ENCODE measurements at regions not wholly inside any gene's neighbourhood (a gene's known extent, or its start where the extent isn't known, plus 50 kb on each side); places are given as distances from the start of the nearest gene placed in this dataset.
"Not testable (repeated sequence)": the region's sequence is repeated elsewhere in the genome, so short reads cannot be mapped to it uniquely, and the experiment has no call there.

DNA sequence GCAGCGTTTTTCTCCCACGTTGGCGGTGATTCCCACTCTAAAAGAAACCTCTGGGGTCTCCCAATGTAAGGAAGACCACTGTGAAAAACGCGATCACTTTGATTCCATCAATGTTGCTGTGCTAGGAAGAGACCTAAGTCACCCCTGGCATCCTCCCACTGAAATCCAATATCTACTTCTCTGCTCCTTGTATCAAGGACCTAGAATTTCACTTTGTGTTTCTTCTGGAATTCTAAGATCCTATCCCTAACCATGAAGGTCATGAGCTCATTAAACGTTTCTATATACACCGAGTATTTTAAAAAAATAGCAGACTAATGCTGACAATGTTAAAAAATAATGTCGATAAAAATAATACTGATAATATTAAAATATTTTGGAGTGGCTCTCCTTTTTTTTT is 118.8 kb upstream of the MYO10 start:
- Histone ChIP-seq H3K9me3 (ENCODE audit: control insufficient read depth, insufficient read depth, low read length) (no peaks in the 10 kb centered on the region), H3K27me3 (ENCODE audit: control insufficient read depth, insufficient read depth, low read length) (no peaks in the 10 kb centered on the region), H3K27ac (ENCODE audit: low read depth, low read length) (no peak overlapping the region), H3K4me3 (ENCODE audit: low read depth, low read length) (no peak overlapping the region)
- POLR2A ChIA-PET, result interaction anchor here (0.6 kb wide), 1 partner anchor 63 kb away, joined by 6 read pairs; no protein-coding TSS in a partner anchor
- no peak for TF ChIP-seq CTCF (IDR thresholded peaks at IDR 0.05; ENCODE audit: low read depth, low read length)
- DNase-seq (ENCODE audit: low read depth, low spot score), result no peak
- CTCF ChIA-PET, result no interaction called here

GRCh38 chr5:17056141-17056631 is 120.1 kb upstream of the MYO10 start:
- ChIA-PET CTCF (interaction anchor here (0.7 kb wide), 1 partner anchor 133 kb away, joined by 3 read pairs; no protein-coding TSS in a partner anchor), POLR2A (no interaction called here)
- TF ChIP-seq CTCF (IDR thresholded peaks at IDR 0.05; ENCODE audit: low read depth, low read length), result no peak
- no peak overlapping the region for H3K4me3 ChIP-seq (ENCODE audit: low read depth, low read length)
- no peak overlapping the region for H3K27ac ChIP-seq (ENCODE audit: low read depth, low read length)
- DNase-seq (ENCODE audit: low read depth, low spot score), result no peak
- no peaks in the 10 kb centered on the region for H3K9me3 ChIP-seq (ENCODE audit: control insufficient read depth, insufficient read depth, low read length)
- no peaks in the 10 kb centered on the region for H3K27me3 ChIP-seq (ENCODE audit: control insufficient read depth, insufficient read depth, low read length)

DNA sequence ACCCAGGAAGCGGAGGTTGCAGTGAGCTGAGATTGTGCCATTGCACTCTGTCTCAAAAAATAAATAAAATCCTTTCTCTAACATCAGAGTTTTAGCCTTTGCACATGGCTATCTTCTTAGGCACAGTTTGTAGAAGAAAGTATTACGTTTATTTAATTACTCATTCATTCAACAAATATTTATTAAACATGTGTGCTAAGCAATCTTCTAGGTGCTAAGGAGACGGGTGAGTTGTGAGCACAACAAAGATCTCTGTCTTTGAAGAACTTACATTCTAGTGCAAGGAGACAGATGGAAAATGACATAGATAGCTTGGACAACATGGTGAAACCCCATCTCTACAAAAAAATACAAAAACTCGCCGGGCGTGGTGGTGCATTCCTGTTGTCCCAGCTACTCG is 122.3 kb upstream of the MYO10 start:
- no peak for DNase-seq (ENCODE audit: low read depth, low spot score)
- Histone ChIP-seq H3K27ac (ENCODE audit: low read depth, low read length) (no peak overlapping the region), H3K27me3 (ENCODE audit: control insufficient read depth, insufficient read depth, low read length) (no peaks in the 10 kb centered on the region), H3K9me3 (ENCODE audit: control insufficient read depth, insufficient read depth, low read length) (peaks cover 7% of the 10 kb centered on the region; the same call in 1 of the 2 replicates), H3K4me3 (ENCODE audit: low read depth, low read length) (no peak overlapping the region)
- ChIA-PET POLR2A (no interaction called here), CTCF (no interaction called here)
- TF ChIP-seq CTCF (IDR thresholded peaks at IDR 0.05; ENCODE audit: low read depth, low read length), result no peak

- POLR2A ChIA-PET, result no interaction called here
- TF ChIP-seq CTCF (IDR thresholded peaks at IDR 0.05; ENCODE audit: low read depth, low read length), result no peak
- CTCF ChIA-PET, result no interaction called here
- no peaks in the 10 kb centered on the region for H3K27me3 ChIP-seq (ENCODE audit: control insufficient read depth, insufficient read depth, low read length)
- no peak overlapping the region for H3K4me3 ChIP-seq (ENCODE audit: low read depth, low read length)
- no peak for DNase-seq (ENCODE audit: low read depth, low spot score)
- H3K9me3 ChIP-seq (ENCODE audit: control insufficient read depth, insufficient read depth, low read length), result peaks cover 7% of the 10 kb centered on the region; the same call in 1 of the 2 replicates
- H3K27ac ChIP-seq (ENCODE audit: low read depth, low read length), result no peak overlapping the region
These were observed 125.9 kb upstream of the MYO10 start for GRCh38 chr5:17061973-17062470.

GRCh38 chr5:17062741-17063140 is 126.7 kb upstream of the MYO10 start:
- H3K27me3 ChIP-seq (ENCODE audit: control insufficient read depth, insufficient read depth, low read length); POLR2A ChIA-PET; H3K27ac ChIP-seq (ENCODE audit: low read depth, low read length); H3K4me3 ChIP-seq (ENCODE audit: low read depth, low read length); H3K9me3 ChIP-seq (ENCODE audit: control insufficient read depth, insufficient read depth, low read length); DNase-seq (ENCODE audit: low read depth, low spot score): not testable (repeated sequence)
- CTCF ChIA-PET, result interaction anchor here (2.4 kb wide), 1 partner anchor 70 kb away, joined by 8 read pairs; no protein-coding TSS in a partner anchor

Measured in AG04450 (cell line).